ENCODE measurements at regions not wholly inside any gene's neighbourhood (a gene's known extent, or its start where the extent isn't known, plus 50 kb on each side); places are given as distances from the start of the nearest gene placed in this dataset.

- Histone ChIP-seq H3K4me1 (ENCODE audit: control insufficient read depth, insufficient read depth, low read length) (no peaks in the 10 kb centered on the region), H3K18ac (ENCODE audit: low read depth, low read length) (no peak overlapping the region), H2AK9ac (replicated peaks; ENCODE audit: low read depth, low read length, poor library complexity) (no peak overlapping the region), H3K4me2 (ENCODE audit: low read depth, low read length) (no peak overlapping the region), H3K27ac (ENCODE audit: insufficient read depth, low read length) (no peak overlapping the region), H4K5ac (ENCODE audit: low read depth, low read length) (no peak overlapping the region), H3K79me1 (ENCODE audit: low read depth in 1 of 2, low read length in 2 of 2) (no peaks in the 10 kb centered on the region), H3K56ac (ENCODE audit: extremely low read depth, insufficient read depth, low read length) (no peak overlapping the region), H2BK20ac (ENCODE audit: low read depth, low read length) (no peak overlapping the region), H3K23ac (ENCODE audit: low read depth, low read length) (no peak overlapping the region), H2AFZ (replicated peaks; ENCODE audit: low read length, poor library complexity) (no peak overlapping the region), H3K36me3 (ENCODE audit: control insufficient read depth, insufficient read depth, low read length) (no peaks in the 10 kb centered on the region), H3K9me3 (ENCODE audit: control insufficient read depth, insufficient read depth, low read length) (no peaks in the 10 kb centered on the region), H3K27me3 (ENCODE audit: control insufficient read depth, insufficient read depth, low read length) (peaks cover 10% of the 10 kb centered on the region), H3K4me3 (ENCODE audit: insufficient read depth, low read depth, low read length) (no peak overlapping the region), H3K9me1 (ENCODE audit: insufficient read depth, low read length) (no peaks in the 10 kb centered on the region), H3K9ac (ENCODE audit: low read depth, low read length) (no peak overlapping the region), H4K20me1 (ENCODE audit: insufficient read depth, low read length) (no peaks in the 10 kb centered on the region), H4K8ac (ENCODE audit: low read depth in 2 of 2, low read length in 2 of 2) (no peak overlapping the region), H3K4ac (ENCODE audit: low read depth, low read length) (no peak overlapping the region), H2AK5ac (ENCODE audit: low read depth, low read length) (no peak overlapping the region), H2BK5ac (ENCODE audit: low read depth, low read length, poor library complexity, severe bottlenecking) (no peak overlapping the region), H2BK15ac (ENCODE audit: low read depth, low read length) (no peak overlapping the region), H3K14ac (replicated peaks; ENCODE audit: low read depth, low read length) (no peak overlapping the region), H4K91ac (ENCODE audit: insufficient read depth, low read depth, low read length) (no peak overlapping the region), H2BK120ac (ENCODE audit: low read depth, low read length) (no peak overlapping the region)
- 76% methylated on average over 3 of the region's 3 CpGs; no CpG with 5 or more reads in 1 of the 2 experiments for WGBS, 2 experiments (ENCODE audit: extremely low coverage in 2 of 2, insufficient read length in 1 of 2)
- DNase-seq (no peak), ATAC-seq (ENCODE audit: low read depth) (no peak)
- in situ Hi-C loops (cut with MboI; ENCODE audit: low sequenced_read_pairs) (no loop called here), intact Hi-C loops (cut with micrococcal nuclease) (no loop called here), dilution Hi-C loops (cut with HindIII; ENCODE audit: low sequenced_read_pairs, unreplicated experiment) (no loop called here)
- ChIA-PET CTCF (no interaction called here), POLR2A (ENCODE audit: unreplicated experiment) (no interaction called here)
- TF ChIP-seq ELK1 (IDR thresholded peaks at IDR 0.05; ENCODE audit: borderline replicate concordance, low read depth, low read length) (no peak), BHLHE40 (IDR thresholded peaks at IDR 0.05; ENCODE audit: low read depth, low read length) (no peak), CHD1 (IDR thresholded peaks at IDR 0.05; ENCODE audit: low read depth, low read length) (no peak), USF2 (IDR thresholded peaks at IDR 0.05; ENCODE audit: low read depth, low read length) (no peak), MXI1 (IDR thresholded peaks at IDR 0.05; ENCODE audit: borderline replicate concordance, low read depth, low read length) (no peak), CEBPB (IDR thresholded peaks at IDR 0.05; ENCODE audit: low read depth, low read length) (no peak)
- BruUV-seq (replicated peaks), result no TSS peak
Observed at GRCh38 chr13:73616861-73617260, 517.3 kb downstream of the KLF12 start.
